Gastroesophageal sphincter (tissue), 4 donors: ENCODE measurements at regions not wholly inside any gene's neighbourhood (a gene's known extent, or its start where the extent isn't known, plus 50 kb on each side); places are given as distances from the start of the nearest gene placed in this dataset.

Source experiments
- ATAC-seq: fragments of 150-250 bp; one replicate; pipeline ENCODE4 v1.9.1; 2016; ENCODE audit warnings: mild to moderate bottlenecking, moderate library complexity
- H3K27ac ChIP-seq, 4 donors: fragments of 200-600 bp; sonication (generic) in 3 of 4; 1 replicate in 3 of 4; 2 replicates in 1 of 4; pipeline ENCODE4 v1.5.1; 2016 to 2019
- H3K27me3 ChIP-seq: fragments of 200-600 bp; sonication (generic); one replicate; pipeline ENCODE4 v1.5.1; 2019
- H3K36me3 ChIP-seq, 2 donors: fragments of 200-600 bp; sonication (generic); one replicate each; pipeline ENCODE4 v1.5.1; 2019; ENCODE audit warnings: control low read depth in 1 of 2
- H3K4me1 ChIP-seq, 3 donors: fragments of 200-600 bp; sonication (generic); 1 replicate in 2 of 3; 2 replicates in 1 of 3; pipeline ENCODE4 v1.5.1; 2016 to 2019; ENCODE audit warnings: control low read depth in 2 of 3
- H3K4me3 ChIP-seq, 2 donors: fragments of 200-600 bp; sonication (generic); one replicate each; pipeline ENCODE4 v1.5.1; 2019; ENCODE audit warnings: mild to moderate bottlenecking in 1 of 2, moderate library complexity in 1 of 2
- H3K9me3 ChIP-seq, 3 donors: fragments of 200-600 bp; sonication (generic); one replicate each; pipeline ENCODE4 v1.5.1; 2017 to 2019; ENCODE audit warnings: control low read depth in 2 of 3
- EP300 ChIP-seq: sonication (generic); formaldehyde crosslinking; IDR thresholded peaks from one replicate; pipeline ENCODE4 v1.6.1; 2017; ENCODE audit warnings: antibody characterized with exemption, mild to moderate bottlenecking
- POLR2A ChIP-seq, 2 donors: fragments of 450-650 bp; IDR thresholded peaks; one replicate each; pipeline ENCODE4 v1.6.1; 2017; ENCODE audit warnings: antibody characterized with exemption in 2 of 2, mild to moderate bottlenecking in 2 of 2, moderate library complexity in 1 of 2
- POLR2AphosphoS5 ChIP-seq: sonication (generic); formaldehyde crosslinking; IDR thresholded peaks from one replicate; pipeline ENCODE4 v1.6.1; 2017; ENCODE audit warnings: antibody characterized with exemption
- WGBS, 2 donors: methylation state at CpG; one replicate each; pipeline ENCODE4 v1.1.5; 2018; ENCODE audit warnings: low coverage in 1 of 2; 5-methylcytosine and 5-hydroxymethylcytosine counted together
- TF ChIP-seq, protein P1 (sequence below), 4 experiments: fragments of 200-600 bp in 2 of 4; fragments of 450-650 bp in 2 of 4; sonication (generic) in 1 of 4; IDR thresholded peaks; one replicate each; pipeline ENCODE4 v1.5.1; 2017 to 2019; ENCODE audit warnings: antibody characterized with exemption in 4 of 4, mild to moderate bottlenecking in 2 of 4, moderate library complexity in 2 of 4

DNA sequence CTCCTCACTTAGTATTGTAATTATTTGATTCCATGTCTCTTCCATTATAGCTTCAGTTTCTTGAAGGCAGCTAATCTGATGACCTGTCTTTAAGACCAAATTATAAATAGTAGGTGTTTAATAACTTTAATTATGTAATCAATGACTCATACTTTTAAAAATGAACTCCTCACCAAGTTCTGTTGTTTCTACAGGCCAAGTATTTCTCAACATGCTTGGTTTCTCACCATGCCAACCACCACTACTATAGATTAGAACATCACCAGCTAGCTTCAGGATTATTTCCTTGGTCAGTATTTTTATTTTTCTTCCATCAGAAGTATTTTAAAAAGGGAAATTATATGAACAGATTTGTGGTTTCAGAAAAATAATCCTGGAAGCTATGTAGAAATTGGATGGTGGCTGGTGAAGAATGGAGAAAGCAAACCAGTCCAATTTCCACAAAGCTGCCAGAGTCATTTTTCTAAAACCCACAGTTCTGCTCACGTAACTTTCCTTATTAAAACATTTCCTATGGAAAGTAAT is 237.7 kb upstream of the DACH1 start:
- ATAC-seq: no peak
- TF ChIP-seq, protein P1, sequence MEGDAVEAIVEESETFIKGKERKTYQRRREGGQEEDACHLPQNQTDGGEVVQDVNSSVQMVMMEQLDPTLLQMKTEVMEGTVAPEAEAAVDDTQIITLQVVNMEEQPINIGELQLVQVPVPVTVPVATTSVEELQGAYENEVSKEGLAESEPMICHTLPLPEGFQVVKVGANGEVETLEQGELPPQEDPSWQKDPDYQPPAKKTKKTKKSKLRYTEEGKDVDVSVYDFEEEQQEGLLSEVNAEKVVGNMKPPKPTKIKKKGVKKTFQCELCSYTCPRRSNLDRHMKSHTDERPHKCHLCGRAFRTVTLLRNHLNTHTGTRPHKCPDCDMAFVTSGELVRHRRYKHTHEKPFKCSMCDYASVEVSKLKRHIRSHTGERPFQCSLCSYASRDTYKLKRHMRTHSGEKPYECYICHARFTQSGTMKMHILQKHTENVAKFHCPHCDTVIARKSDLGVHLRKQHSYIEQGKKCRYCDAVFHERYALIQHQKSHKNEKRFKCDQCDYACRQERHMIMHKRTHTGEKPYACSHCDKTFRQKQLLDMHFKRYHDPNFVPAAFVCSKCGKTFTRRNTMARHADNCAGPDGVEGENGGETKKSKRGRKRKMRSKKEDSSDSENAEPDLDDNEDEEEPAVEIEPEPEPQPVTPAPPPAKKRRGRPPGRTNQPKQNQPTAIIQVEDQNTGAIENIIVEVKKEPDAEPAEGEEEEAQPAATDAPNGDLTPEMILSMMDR (IDR thresholded peaks at IDR 0.05): no peak
- no peak for TF ChIP-seq POLR2AphosphoS5
- TF ChIP-seq POLR2A (IDR thresholded peaks at IDR 0.05): no peak
- TF ChIP-seq EP300: no peak

DNA sequence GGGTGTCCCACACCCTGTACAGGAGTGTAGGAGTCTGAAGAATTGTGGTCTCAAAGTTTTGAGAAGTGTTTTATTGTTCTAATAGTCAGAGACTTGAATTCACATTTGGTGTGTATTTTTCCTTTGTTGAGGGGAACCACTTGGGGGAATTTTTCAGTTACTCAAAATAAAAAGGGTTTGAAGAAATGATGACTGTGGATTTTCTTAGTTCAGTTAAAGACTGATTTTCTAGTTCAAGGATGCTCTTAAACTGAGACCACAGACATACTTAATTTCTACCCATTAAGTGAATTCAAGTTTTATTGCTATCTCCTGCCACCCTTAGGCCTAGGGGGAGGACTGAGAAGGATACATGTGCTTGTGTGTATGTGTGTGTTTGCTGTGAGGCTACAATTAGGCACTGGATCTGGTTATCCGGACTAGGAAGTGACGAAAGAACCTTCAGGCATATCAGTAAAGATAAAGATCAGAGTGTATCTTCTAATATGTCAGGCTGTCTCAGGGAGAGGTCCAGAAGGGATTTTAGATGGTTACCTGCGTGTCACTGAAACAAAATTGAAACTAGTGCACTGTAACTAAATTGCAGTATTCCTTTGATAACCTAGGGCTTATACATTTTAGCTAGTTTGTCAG is 234.9 kb upstream of the DACH1 start:
- ATAC-seq: no peak
- Histone ChIP-seq H3K27me3 (no peaks in the 10 kb centered on the region), H3K27ac (no peak overlapping the region), H3K4me1 (no peaks in the 10 kb centered on the region), H3K4me3 (no peak overlapping the region), H3K36me3 (no peaks in the 10 kb centered on the region), H3K9me3 (no peaks in the 10 kb centered on the region)
- 53 to 94% methylated on average over 2 to 3 of the region's 3 CpGs for WGBS, 2 donors
- TF ChIP-seq POLR2AphosphoS5 (no peak), POLR2A (IDR thresholded peaks at IDR 0.05) (no peak), EP300 (no peak)
- TF ChIP-seq, protein P1 (IDR thresholded peaks at IDR 0.05): no peak

More for the DNA sequence above, 237.7 kb upstream of the DACH1 start:
- WGBS, 2 donors: 70 to 92% methylated on average over 1 of the region's 1 CpG
- Histone ChIP-seq H3K4me1 (no peaks in the 10 kb centered on the region), H3K27me3 (no peaks in the 10 kb centered on the region), H3K27ac (no peak overlapping the region), H3K9me3 (peaks cover 0 to 3% (median 0%) of the 10 kb centered on the region in 3 donors), H3K4me3 (no peak overlapping the region), H3K36me3 (no peaks in the 10 kb centered on the region)

DNA sequence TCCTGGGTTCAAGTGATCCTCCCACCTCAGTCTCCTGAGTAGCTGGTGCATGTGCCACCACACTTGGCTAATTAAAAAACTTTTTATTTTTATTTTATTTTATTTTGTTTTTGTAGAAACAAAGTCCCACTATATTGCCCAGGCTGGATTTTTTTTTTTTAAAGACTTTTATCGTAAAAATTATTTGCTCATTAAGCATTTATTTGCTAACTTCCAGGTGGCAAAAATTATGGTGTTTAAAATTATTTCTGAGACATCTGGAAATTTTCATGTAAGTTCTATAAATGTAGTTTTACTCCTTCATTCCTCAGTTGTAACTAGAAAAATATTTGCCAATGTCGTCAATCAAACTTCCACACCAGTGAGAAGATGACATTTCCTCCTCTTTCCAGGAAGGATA is 233.3 kb upstream of the DACH1 start:
- Histone ChIP-seq H3K4me3 (no peak overlapping the region), H3K4me1 (no peaks in the 10 kb centered on the region), H3K27me3 (no peaks in the 10 kb centered on the region), H3K27ac (no peak overlapping the region), H3K9me3 (no peaks in the 10 kb centered on the region), H3K36me3 (no peaks in the 10 kb centered on the region)
- WGBS, 2 donors: 100% methylated on average over 1 of the region's 2 CpGs
- ATAC-seq: no peak
- TF ChIP-seq EP300: no peak
- TF ChIP-seq, protein P1 (IDR thresholded peaks at IDR 0.05): no peak
- no peak for TF ChIP-seq POLR2A (IDR thresholded peaks at IDR 0.05)

DNA sequence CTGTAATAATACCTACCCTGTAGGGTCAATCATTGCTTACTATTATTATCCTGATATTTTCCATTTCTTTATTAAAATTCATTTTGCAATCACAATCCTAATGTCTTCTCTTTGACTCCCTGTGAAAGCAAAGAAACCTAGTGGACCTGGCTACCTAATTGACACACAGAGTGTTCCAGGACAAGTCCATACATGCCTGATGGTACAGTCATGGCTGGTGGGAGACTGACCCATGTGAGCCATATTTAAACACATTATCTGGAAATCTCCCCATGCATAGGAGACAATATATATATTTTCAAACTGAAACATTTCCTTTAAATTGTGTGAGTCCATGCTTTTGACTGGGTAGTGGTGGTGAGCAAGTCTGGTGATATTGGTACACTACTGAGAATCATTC is 230.6 kb upstream of the DACH1 start:
- H3K27me3 ChIP-seq: no peaks in the 10 kb centered on the region
- H3K36me3 ChIP-seq: no peaks in the 10 kb centered on the region
- ATAC-seq: no peak
- H3K9me3 ChIP-seq: no peaks in the 10 kb centered on the region
- no peak overlapping the region for H3K27ac ChIP-seq
- H3K4me3 ChIP-seq: no peak overlapping the region
- H3K4me1 ChIP-seq: no peaks in the 10 kb centered on the region
- TF ChIP-seq, protein P1 (IDR thresholded peaks at IDR 0.05): no peak
- TF ChIP-seq POLR2A (IDR thresholded peaks at IDR 0.05) (no peak), POLR2AphosphoS5 (no peak), EP300 (no peak)

DNA sequence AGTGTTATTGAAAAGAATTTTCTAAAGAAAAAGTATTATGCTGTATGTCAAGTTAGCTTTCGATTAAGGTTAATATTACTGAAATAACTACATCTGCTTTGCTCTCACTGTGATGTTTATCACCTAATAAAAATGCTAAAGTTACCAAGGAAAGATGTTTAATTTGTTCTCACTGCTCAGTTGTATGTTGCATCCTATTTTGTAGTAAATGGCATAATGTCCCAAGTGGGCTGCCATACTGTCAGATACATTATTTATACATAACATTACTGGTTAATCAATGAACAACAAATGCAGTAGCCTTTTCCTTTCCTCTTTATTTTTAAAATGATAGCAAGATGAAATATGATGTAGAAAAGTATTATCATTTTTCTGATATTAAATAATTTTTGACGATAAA is 226.3 kb upstream of the DACH1 start:
- WGBS, 2 donors: 87 to 100% methylated on average over 1 to 2 of the region's 2 CpGs
- Histone ChIP-seq H3K36me3 (no peaks in the 10 kb centered on the region), H3K4me3 (no peak overlapping the region), H3K4me1 (no peaks in the 10 kb centered on the region), H3K9me3 (no peaks in the 10 kb centered on the region), H3K27ac (no peak overlapping the region), H3K27me3 (no peaks in the 10 kb centered on the region)
- TF ChIP-seq POLR2A (IDR thresholded peaks at IDR 0.05) (no peak), POLR2AphosphoS5 (no peak), EP300 (no peak)
- TF ChIP-seq, protein P1 (IDR thresholded peaks at IDR 0.05): no peak
- no peak for ATAC-seq
